HG02870 (cell line): ENCODE measurements at regions not wholly inside any gene's neighbourhood (a gene's known extent, or its start where the extent isn't known, plus 50 kb on each side); places are given as distances from the start of the nearest gene placed in this dataset.

Source experiments
- ATAC-seq: cut with Tn5 transposase; IDR thresholded peaks from one replicate; pipeline ENCODE4 v1.9.1; 2021; ENCODE audit warnings: mild to moderate bottlenecking, moderate library complexity; ENCODE audit not compliant: unreplicated experiment

DNA sequence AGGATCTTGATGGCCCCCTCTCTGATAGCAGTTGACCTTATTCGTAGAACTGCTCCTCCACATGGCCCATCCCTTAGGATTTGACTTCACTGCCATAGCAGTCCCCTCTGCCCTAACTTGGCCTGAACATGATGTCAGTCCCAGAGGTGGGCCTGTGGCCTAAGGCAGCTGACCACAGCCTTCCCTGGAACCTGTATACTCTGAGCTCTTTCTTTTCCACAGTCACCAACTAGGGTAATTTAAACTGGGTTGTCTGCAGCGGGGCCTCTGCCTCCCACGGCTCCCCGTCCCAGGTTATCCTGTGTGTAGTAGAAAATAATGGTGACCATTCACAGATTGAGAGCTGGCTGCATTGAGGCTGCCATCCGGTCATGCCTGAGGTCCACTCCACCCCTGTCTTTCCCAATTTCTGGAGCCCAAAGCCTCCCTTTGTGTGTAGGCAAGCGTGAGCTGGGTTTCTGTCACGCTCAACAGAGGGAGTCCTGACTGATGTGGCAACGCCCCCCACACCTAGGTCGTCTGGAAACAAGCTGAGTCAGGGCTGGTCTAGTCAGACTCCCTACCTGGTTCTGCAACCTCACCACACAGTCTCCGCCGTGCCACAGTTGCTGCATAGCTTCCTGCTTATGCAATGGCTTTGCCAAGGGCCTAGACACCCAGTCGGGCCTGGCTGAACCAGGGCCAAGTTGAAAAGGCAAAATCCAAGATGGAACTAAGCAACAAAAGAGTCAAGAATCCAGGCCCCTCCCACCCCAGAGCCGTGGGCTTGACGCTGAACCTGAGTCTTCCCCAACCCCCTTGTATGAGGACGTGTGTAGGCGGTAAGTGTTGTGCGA is 284.5 kb downstream of the XXYLT1 start:
- ATAC-seq, result no peak

DNA sequence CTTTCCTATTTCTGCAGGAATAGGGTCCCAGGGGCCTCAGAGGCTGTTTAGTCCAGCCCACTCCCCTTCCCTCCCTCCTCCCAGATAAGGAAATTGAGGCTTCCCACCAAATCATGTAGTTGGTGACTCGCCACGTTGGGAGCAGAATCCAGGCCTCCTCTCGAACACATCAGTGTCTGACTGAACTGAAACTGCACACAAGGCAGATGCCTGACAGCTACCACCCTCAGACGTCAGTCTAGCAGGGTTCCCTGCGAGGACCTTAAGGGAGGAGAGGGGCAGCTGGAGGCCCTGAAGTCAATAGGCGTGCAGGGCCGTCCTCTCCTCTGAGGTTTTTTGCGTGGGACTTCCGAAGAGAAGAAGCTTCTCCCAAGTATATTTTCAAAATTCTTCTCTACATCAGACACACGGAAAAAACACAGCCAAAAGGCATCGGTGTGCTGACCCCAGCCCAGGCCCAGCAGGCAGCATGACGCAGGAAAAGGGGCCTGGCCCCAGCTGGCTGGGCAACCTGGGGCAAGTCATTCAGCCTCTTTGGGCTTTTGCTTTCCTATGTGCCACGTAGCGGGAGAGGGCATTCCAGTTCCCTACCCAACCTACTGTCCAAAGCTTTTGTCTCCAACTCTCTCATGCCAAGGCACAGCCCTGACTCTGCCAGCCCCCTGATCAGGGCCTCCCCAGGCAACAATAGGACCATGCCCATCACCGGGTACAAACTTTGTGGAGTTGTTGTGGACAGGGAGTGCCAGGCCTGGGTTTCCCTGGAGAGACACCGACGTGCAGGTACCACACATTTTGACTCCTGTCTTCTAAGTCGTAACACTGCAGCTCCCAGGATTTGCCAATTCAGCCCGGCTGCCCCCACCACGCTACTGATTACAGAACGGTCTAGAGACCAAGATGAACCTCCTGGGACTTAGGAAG is 283.1 kb downstream of the XXYLT1 start:
- ATAC-seq, result no peak

GRCh38 chr3:194988495-194989165 is 282.3 kb downstream of the XXYLT1 start:
- ATAC-seq, result no peak

GRCh38 chr3:194989241-194989640 is 281.7 kb downstream of the XXYLT1 start:
- no peak for ATAC-seq

GRCh38 chr3:194990454-194991337 is 280.3 kb downstream of the XXYLT1 start:
- ATAC-seq, result no peak

DNA sequence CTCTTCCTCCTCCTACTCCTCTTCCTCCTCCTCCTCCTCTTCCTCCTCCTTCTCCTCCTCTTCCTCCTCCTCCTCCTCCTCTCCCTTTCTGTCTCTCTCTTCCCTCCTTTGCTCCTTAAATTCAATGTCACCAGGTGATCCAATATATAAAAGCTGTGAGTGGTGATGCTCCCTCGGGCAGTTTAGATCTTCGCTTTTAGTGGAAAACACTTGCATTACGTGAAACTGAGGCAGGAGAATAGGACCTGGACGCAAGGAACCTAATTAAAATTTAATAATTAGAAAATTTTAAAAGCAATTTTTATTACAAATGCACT is 279.7 kb downstream of the XXYLT1 start:
- no peak for ATAC-seq

DNA sequence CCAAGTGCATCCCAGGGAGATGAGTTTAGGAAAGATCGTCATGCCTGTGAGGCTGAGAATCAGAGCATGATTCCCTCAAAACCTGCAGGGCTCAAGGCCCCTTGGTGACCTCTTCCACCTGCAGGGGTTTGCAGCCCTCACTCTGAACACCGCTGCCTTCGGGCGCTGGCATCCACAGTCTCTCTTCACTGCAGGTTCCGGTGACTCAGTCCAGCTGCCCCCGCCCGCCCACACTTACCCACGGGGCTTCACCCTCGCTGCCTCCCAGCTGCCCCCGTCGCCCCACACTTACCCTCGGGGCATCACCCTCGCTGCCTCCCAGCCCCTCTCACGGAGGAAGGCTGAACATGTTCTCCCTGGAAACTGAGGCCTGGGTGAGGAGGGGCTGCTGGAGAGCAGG is 277.1 kb downstream of the XXYLT1 start:
- ATAC-seq, result no peak

- ATAC-seq, result no peak
These were observed 276.4 kb downstream of the XXYLT1 start for GRCh38 chr3:194994551-194994981.

DNA sequence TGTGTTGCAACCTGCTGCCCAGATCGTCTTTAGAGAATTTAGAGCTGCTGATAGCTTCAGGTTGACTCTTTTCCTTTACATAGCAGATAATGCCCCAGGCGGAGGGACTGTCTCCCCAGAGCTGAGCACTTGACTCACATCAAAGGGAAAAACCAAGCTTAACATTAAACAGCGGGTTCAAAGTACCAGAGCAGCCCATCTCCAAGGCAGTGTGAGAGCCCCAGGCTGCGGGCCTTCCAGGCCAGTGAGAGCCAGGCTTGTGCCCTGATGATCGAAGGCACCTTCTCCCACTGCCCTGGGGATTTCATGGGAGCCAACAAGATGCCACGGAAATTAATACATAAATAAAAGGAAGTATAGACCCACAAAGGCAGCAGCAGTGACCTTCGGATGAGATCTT is 275.6 kb downstream of the XXYLT1 start:
- ATAC-seq, result no peak

DNA sequence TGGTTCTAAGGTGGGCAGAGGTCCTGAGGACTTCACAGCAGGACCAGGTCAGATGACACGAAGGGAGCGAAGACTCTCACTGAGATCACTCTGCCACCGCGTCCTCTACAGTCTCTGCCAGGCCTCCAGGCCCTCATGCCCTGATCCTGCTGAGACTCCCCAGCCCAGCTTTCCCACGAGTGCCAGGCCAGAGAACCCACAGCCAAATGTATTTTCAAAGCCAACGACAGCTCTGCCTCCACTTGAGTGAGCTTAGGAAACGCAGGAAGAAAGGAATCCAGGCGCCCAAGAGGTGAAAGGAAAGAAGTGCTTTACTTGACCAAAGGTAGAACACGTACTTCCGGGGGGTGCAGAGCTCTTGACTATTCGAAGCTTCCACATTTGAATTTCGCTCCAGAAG is 275.0 kb downstream of the XXYLT1 start:
- no peak for ATAC-seq

DNA sequence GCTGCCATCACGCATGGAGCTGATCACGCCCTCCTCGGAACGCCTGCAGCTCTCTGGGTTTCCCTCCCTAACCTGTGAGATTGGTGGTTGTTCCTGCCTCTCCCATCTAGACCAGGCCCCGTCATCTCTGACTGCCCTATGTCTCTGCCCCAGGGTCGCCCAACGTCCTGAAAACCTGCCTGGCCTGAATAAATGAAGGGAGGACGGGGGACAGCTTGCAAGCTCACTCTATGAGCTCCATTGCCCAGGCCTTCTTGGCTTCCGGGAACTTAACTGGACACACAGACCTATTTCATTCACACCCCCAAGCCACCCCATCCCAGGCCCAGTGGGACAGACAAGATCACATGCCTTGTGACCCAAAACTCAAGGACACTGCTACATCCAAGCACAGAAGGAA is 274.2 kb downstream of the XXYLT1 start:
- ATAC-seq, result no peak

DNA sequence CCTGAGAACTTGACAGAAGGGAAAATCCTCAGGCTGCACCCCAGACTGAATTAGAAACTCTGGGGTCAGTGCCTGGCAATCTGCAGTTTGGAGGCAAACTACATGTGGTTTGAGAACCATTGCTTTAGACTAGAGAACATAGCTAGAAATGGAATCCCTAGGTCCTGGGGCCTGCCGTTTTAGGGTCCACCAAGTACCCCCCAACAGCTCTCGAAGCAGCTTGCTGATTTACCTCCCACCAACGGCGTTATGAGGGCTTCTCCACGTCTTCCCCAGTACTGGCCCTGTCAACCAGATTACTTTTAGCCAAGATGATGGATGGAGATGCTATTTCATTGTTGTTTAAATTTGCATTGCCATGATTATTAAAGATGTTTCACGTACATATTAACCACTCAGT is 272.5 kb downstream of the XXYLT1 start:
- no peak for ATAC-seq

DNA sequence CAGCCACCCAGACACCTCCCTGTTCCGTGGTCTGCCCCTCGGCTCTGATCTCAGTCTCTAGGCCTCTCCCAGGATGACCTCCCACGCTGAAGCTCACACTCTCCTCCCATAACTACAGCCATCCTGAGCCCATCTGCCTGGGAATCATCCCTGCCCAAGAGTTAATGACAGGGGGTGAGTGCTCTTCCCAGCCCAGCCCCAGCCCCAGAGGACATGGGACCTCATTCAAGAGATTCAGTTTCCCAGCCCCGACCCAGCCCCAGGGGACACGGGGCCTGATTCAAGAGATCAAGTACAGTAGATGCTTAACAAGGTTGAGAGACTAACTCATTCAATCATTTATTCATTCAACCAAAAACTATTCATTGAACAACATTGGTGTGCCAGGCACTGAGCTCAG is 272.0 kb downstream of the XXYLT1 start:
- no peak for ATAC-seq

DNA sequence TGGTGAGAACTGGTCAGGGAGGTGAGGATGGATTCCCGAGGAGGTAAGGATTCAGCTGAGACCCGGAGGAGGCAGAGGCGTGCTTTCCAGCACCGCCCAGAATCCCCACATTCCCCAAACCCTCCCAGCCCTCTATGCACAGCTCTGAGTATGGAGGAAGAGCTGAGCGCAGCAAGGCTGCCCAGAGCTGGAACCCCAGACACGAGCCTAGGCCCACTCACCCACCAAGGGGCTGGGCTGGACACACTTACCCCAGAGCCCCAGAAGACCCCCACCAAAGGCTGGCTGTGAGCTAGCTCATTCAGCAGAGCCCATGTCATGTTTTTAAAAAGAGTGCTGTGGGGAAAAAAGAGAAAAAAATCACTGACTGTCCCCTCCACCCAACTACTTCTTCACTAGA is 271.5 kb downstream of the XXYLT1 start:
- no peak for ATAC-seq

GRCh38 chr3:195001261-195001660 is 269.7 kb downstream of the XXYLT1 start:
- no peak for ATAC-seq

GRCh38 chr3:195001961-195002861 is 268.7 kb downstream of the XXYLT1 start:
- no peak for ATAC-seq

- ATAC-seq, result no peak
These were observed 267.7 kb downstream of the XXYLT1 start for GRCh38 chr3:195003006-195003892.

- ATAC-seq, result no peak
These were observed 267.1 kb downstream of the XXYLT1 start for GRCh38 chr3:195003893-195004289.
